ENCODE measurements at regions not wholly inside any gene's neighbourhood (a gene's known extent, or its start where the extent isn't known, plus 50 kb on each side); places are given as distances from the start of the nearest gene placed in this dataset.

GRCh38 chr9:29968831-29969230 is 2395.6 kb upstream of the C9orf72 start:
- Histone ChIP-seq H3K4me1 (ENCODE audit: low read length) (no peaks in the 10 kb centered on the region), H3K4me3 (ENCODE audit: low read length) (no peak overlapping the region), H4K20me1 (ENCODE audit: insufficient read depth, low read length) (no peaks in the 10 kb centered on the region), H3K36me3 (replicated peaks; ENCODE audit: low read depth, low read length) (no peaks in the 10 kb centered on the region), H3K27ac (ENCODE audit: low read length) (no peak overlapping the region), H3K9ac (ENCODE audit: low read length) (no peak overlapping the region), H3K4me2 (ENCODE audit: low read length) (no peak overlapping the region), H3K79me2 (ENCODE audit: low read length) (no peaks in the 10 kb centered on the region), H2AFZ (ENCODE audit: low read depth, low read length) (no peak overlapping the region), H3K27me3 (ENCODE audit: low read depth, low read length) (no peaks in the 10 kb centered on the region), H3K9me3 (ENCODE audit: insufficient read depth, low read length) (no peaks in the 10 kb centered on the region)
- no peak for TF ChIP-seq EZH2phosphoT487 (IDR thresholded peaks at IDR 0.05; ENCODE audit: low read depth)
- no peak for TF ChIP-seq CTCF (IDR thresholded peaks at IDR 0.05; ENCODE audit: low read depth, low read length)

GRCh38 chr9:29969408-29969807 is 2396.1 kb upstream of the C9orf72 start:
- no peaks in the 10 kb centered on the region for H4K20me1 ChIP-seq (ENCODE audit: insufficient read depth, low read length)
- TF ChIP-seq EZH2phosphoT487 (IDR thresholded peaks at IDR 0.05; ENCODE audit: low read depth): no peak
- TF ChIP-seq CTCF (IDR thresholded peaks at IDR 0.05; ENCODE audit: low read depth, low read length): no peak
- H3K4me2 ChIP-seq (ENCODE audit: low read length): no peak overlapping the region
- no peak overlapping the region for H3K4me3 ChIP-seq (ENCODE audit: low read length)
- H3K4me1 ChIP-seq (ENCODE audit: low read length): no peaks in the 10 kb centered on the region
- no peak overlapping the region for H2AFZ ChIP-seq (ENCODE audit: low read depth, low read length)
- H3K27ac ChIP-seq (ENCODE audit: low read length): no peak overlapping the region
- H3K79me2 ChIP-seq (ENCODE audit: low read length): no peaks in the 10 kb centered on the region
- no peaks in the 10 kb centered on the region for H3K9me3 ChIP-seq (ENCODE audit: insufficient read depth, low read length)
- H3K9ac ChIP-seq (ENCODE audit: low read length): no peak overlapping the region
- no peaks in the 10 kb centered on the region for H3K27me3 ChIP-seq (ENCODE audit: low read depth, low read length)
- H3K36me3 ChIP-seq (replicated peaks; ENCODE audit: low read depth, low read length): no peaks in the 10 kb centered on the region

- Histone ChIP-seq H2AFZ (ENCODE audit: low read depth, low read length) (no peak overlapping the region), H3K4me3 (ENCODE audit: low read length) (no peak overlapping the region), H3K36me3 (replicated peaks; ENCODE audit: low read depth, low read length) (no peaks in the 10 kb centered on the region), H3K4me2 (ENCODE audit: low read length) (no peak overlapping the region), H3K4me1 (ENCODE audit: low read length) (no peaks in the 10 kb centered on the region), H3K79me2 (ENCODE audit: low read length) (no peaks in the 10 kb centered on the region), H3K27ac (ENCODE audit: low read length) (no peak overlapping the region), H3K27me3 (ENCODE audit: low read depth, low read length) (no peaks in the 10 kb centered on the region), H4K20me1 (ENCODE audit: insufficient read depth, low read length) (no peaks in the 10 kb centered on the region), H3K9me3 (ENCODE audit: insufficient read depth, low read length) (no peaks in the 10 kb centered on the region), H3K9ac (ENCODE audit: low read length) (no peak overlapping the region)
- TF ChIP-seq EZH2phosphoT487 (IDR thresholded peaks at IDR 0.05; ENCODE audit: low read depth) (no peak), CTCF (IDR thresholded peaks at IDR 0.05; ENCODE audit: low read depth, low read length) (no peak)
Measured at GRCh38 chr9:29969856-29970647, 2396.8 kb upstream of the C9orf72 start.

- Histone ChIP-seq H3K27me3 (ENCODE audit: low read depth, low read length) (no peaks in the 10 kb centered on the region), H3K9me3 (ENCODE audit: insufficient read depth, low read length) (no peaks in the 10 kb centered on the region), H3K4me3 (ENCODE audit: low read length) (no peak overlapping the region), H3K4me2 (ENCODE audit: low read length) (no peak overlapping the region), H3K79me2 (ENCODE audit: low read length) (no peaks in the 10 kb centered on the region), H3K27ac (ENCODE audit: low read length) (no peak overlapping the region), H2AFZ (ENCODE audit: low read depth, low read length) (no peak overlapping the region), H3K4me1 (ENCODE audit: low read length) (no peaks in the 10 kb centered on the region), H4K20me1 (ENCODE audit: insufficient read depth, low read length) (no peaks in the 10 kb centered on the region), H3K9ac (ENCODE audit: low read length) (no peak overlapping the region), H3K36me3 (replicated peaks; ENCODE audit: low read depth, low read length) (no peaks in the 10 kb centered on the region)
- TF ChIP-seq EZH2phosphoT487 (IDR thresholded peaks at IDR 0.05; ENCODE audit: low read depth): no peak
- TF ChIP-seq CTCF (IDR thresholded peaks at IDR 0.05; ENCODE audit: low read depth, low read length): no peak
Measured at GRCh38 chr9:29974197-29974596, 2400.9 kb upstream of the C9orf72 start.
